PFSK-1 (cell line): ENCODE measurements at regions not wholly inside any gene's neighbourhood (a gene's known extent, or its start where the extent isn't known, plus 50 kb on each side); places are given as distances from the start of the nearest gene placed in this dataset.

Source experiments
- POLR2AphosphoS5 ChIP-seq: IDR thresholded peaks from 2 replicates; pipeline ENCODE4 v1.6.1; 2012; ENCODE audit warnings: low read depth, mild to moderate bottlenecking, control low read depth, low read length, moderate library complexity
- REST ChIP-seq, 2 experiments: IDR thresholded peaks; 2 replicates each; pipeline versions ENCODE4 v1.6.1 to v1.8.0; 2011 to 2012; ENCODE audit warnings: low read depth in 2 of 2, low read length in 2 of 2, control low read depth in 1 of 2, inconsistent platforms in 1 of 2, mild to moderate bottlenecking in 1 of 2, moderate library complexity in 1 of 2; ENCODE audit not compliant: insufficient read depth in 1 of 2
- SIN3A ChIP-seq: IDR thresholded peaks from 2 replicates; pipeline ENCODE4 v1.6.1; 2012; ENCODE audit warnings: mild to moderate bottlenecking, low read length, moderate library complexity, borderline replicate concordance; ENCODE audit not compliant: insufficient read depth

- TF ChIP-seq POLR2AphosphoS5: no peak
- TF ChIP-seq SIN3A: no peak
- TF ChIP-seq REST (IDR thresholded peaks at IDR 0.05; ENCODE audit: insufficient read depth in 1 of 2, low read depth in 2 of 2, low read length in 2 of 2): no peak
Observed at GRCh38 chr13:50654331-50654730, 189.2 kb downstream of the DLEU7 start.
